Bronchial epithelial cell (primary cell): ENCODE measurements at regions not wholly inside any gene's neighbourhood (a gene's known extent, or its start where the extent isn't known, plus 50 kb on each side); places are given as distances from the start of the nearest gene placed in this dataset.

Experiments
- DNase-seq: peaks from one replicate; pipeline ENCODE4 v3.0.0-alpha.2; 2010; ENCODE audit warnings: low read depth
- FAIRE-seq: peaks from 2 replicates; lab custom pipeline; 2011; peaks lifted over from hg19 to GRCh38; lab: Jason Lieb, UNC
- H3K27me3 ChIP-seq: 2 replicates; pipeline ENCODE4 v1.5.1; 2011; ENCODE audit warnings: low read length; ENCODE audit not compliant: control insufficient read depth, insufficient read depth
- H3K36me3 ChIP-seq: 2 replicates; pipeline ENCODE4 v1.5.1; 2011; ENCODE audit warnings: low read length; ENCODE audit not compliant: control insufficient read depth, insufficient read depth
- H3K4me3 ChIP-seq: 2 replicates; pipeline ENCODE4 v1.5.1; 2011; ENCODE audit warnings: mild to moderate bottlenecking, low read depth, low read length, control low read depth
- CTCF ChIP-seq: IDR thresholded peaks from 2 replicates; pipeline ENCODE4 v1.5.1; 2011; ENCODE audit warnings: mild to moderate bottlenecking, moderate library complexity, low read length, control low read depth, inconsistent platforms; ENCODE audit not compliant: insufficient read depth, severe bottlenecking

DNA sequence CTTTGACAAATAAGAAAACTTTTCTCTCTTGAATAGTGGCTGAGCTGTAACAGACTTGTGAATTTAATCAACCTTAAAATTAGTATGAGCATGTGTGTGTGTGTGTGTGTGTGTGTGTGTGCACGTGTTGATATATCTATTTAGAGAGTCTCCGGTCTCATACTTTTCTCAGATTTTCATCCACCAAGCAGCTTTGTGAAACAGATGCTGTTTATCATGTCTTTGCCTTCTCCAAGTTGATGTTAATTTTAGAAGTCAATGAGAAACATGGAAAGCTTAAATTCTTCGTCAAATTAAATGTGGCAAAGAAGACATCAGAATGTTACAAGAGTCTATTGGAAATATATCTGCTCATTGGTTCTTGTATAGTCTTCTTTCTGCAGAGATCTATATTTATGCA is 839.2 kb upstream of the CELF2 start:
- no peak for DNase-seq
- Histone ChIP-seq H3K27me3 (no peaks in the 10 kb centered on the region), H3K4me3 (no peak overlapping the region), H3K36me3 (no peaks in the 10 kb centered on the region)
- TF ChIP-seq CTCF = no peak
- FAIRE-seq = no peak

- H3K36me3 ChIP-seq = no peaks in the 10 kb centered on the region
- TF ChIP-seq CTCF = no peak
- no peak for DNase-seq
Observed at GRCh38 chr10:10193848-10194247, 823.8 kb upstream of the CELF2 start.

DNA sequence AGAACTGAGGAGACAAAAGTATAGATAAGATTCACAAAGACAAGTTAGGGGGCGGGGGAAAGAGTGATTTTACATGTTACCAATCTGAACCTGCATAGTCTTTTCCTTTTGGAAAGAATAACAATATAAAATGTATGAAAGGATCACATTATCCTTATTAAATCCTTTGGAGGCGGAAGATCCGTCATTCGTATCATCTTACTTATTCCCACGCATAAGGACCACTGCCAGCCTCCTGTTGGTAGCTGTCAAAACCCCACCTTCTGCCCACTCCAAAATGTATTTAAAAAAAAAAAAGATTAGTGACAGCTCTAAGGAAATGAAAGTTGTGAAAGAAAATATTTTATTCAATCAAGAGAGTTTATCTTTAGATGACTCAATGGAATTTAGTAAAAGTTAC is 821.0 kb upstream of the CELF2 start:
- no peak for TF ChIP-seq CTCF
- FAIRE-seq = no peak
- no peak overlapping the region for H3K4me3 ChIP-seq
- no peaks in the 10 kb centered on the region for H3K27me3 ChIP-seq
- DNase-seq = no peak
- no peaks in the 10 kb centered on the region for H3K36me3 ChIP-seq

More at GRCh38 chr10:10193848-10194247, 823.8 kb upstream of the CELF2 start:
- no peak for FAIRE-seq
- Histone ChIP-seq H3K27me3 (no peaks in the 10 kb centered on the region), H3K4me3 (no peak overlapping the region)

DNA sequence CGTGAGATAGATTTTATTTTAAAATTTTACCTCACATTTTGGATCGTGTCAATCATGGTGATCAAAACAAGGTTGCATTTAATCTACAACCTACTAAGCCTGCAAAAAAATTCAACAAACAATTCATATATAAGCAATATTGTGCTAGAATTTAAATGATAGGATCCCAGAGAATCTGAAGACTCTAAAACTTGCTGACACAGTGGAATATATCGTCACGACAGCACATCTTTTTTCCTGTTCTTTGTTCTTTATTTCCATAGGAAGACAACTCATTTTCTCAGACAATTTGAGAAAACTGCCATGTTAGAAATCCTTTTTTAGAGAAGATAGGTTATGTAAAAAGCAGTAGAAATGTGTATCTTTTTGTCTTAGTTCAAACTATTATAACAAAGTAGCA is 820.2 kb upstream of the CELF2 start:
- TF ChIP-seq CTCF = no peak
- DNase-seq (no peak), FAIRE-seq (no peak)
- H3K4me3 ChIP-seq = no peak overlapping the region
- no peaks in the 10 kb centered on the region for H3K27me3 ChIP-seq
- H3K36me3 ChIP-seq = no peaks in the 10 kb centered on the region

- DNase-seq = no peak
- no peak overlapping the region for H3K4me3 ChIP-seq
- no peaks in the 10 kb centered on the region for H3K27me3 ChIP-seq
- FAIRE-seq = no peak
- TF ChIP-seq CTCF = no peak
- H3K36me3 ChIP-seq = no peaks in the 10 kb centered on the region
Observed at GRCh38 chr10:10198363-10198762, 819.3 kb upstream of the CELF2 start.

DNA sequence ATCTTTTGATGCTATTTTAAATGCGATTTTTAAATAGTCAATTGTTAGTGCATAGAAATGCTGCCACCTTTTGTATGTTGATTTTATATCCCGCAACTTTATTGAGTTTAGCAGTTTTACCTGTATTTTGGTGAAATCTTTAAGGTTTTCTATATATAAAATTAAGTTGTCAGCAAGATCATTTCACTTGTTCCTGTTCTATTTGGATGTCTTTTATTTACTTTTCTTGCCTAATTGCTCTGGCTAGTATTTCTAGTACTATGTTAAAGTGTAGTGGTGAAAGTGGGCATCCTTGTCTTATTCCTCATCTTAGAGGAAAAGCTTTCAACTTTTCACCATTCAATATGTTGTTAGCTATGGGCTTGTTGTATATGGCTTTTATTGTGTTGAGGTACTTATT is 813.3 kb upstream of the CELF2 start:
- Histone ChIP-seq H3K36me3 (no peaks in the 10 kb centered on the region), H3K27me3 (no peaks in the 10 kb centered on the region), H3K4me3 (no peak overlapping the region)
- DNase-seq (no peak), FAIRE-seq (no peak)
- TF ChIP-seq CTCF = no peak
